PC-3 (cell line): ENCODE measurements at regions not wholly inside any gene's neighbourhood (a gene's known extent, or its start where the extent isn't known, plus 50 kb on each side); places are given as distances from the start of the nearest gene placed in this dataset.

ENCODE experiments used
- ATAC-seq: fragments of 200-7000 bp; cut with Tn5 transposase; 2 replicates; pipeline ENCODE4 v1.9.1; 2020; ENCODE audit warnings: mild to moderate bottlenecking, moderate library complexity
- BruUV-seq: library from RNA; stranded (reverse); fragments of 400-500 nt; replicated peaks from 2 replicates; lab custom pipeline; 2021; lab: Mats Ljungman, UMichigan
- CTCF ChIA-PET: fragments of 300-600 bp; sonication (Branson Sonifier 250); formaldehyde crosslinking; loops from one replicate; lab custom pipeline; 2022; ENCODE audit warnings: antibody characterized with exemption; lab: Charles Lee
- POLR2A ChIA-PET: fragments of 300-600 bp; sonication (Branson Sonifier 250); formaldehyde crosslinking; loops from one replicate; lab custom pipeline; 2022; ENCODE audit warnings: antibody characterized with exemption; ENCODE audit not compliant: unreplicated experiment; lab: Charles Lee
- DNase-seq: peaks from one replicate; pipeline ENCODE4 v3.0.0-alpha.2; 2015
- H2AFZ ChIP-seq: fragments of 300-600 bp; sonication (generic); 2 replicates; pipeline ENCODE4 v1.6.0; 2016; ENCODE audit warnings: antibody characterized with exemption, low read length
- H3F3A ChIP-seq: fragments of 300-600 bp; sonication (generic); one replicate; pipeline ENCODE4 v1.6.0; 2017; ENCODE audit warnings: antibody characterized with exemption, low read length, control low read depth, mild to moderate bottlenecking; ENCODE audit not compliant: unreplicated experiment
- H3K27ac ChIP-seq: fragments of 300-600 bp; sonication (generic); 2 replicates; pipeline ENCODE4 v1.5.1; 2016; ENCODE audit warnings: mild to moderate bottlenecking, low read length
- H3K27me3 ChIP-seq: fragments of 300-600 bp; sonication (generic); 2 replicates; pipeline ENCODE4 v1.6.1; 2016; ENCODE audit warnings: low read length, mixed read lengths
- H3K36me3 ChIP-seq: fragments of 300-600 bp; sonication (generic); 2 replicates; pipeline ENCODE4 v1.6.1; 2016; ENCODE audit warnings: low read depth, mixed run types, low read length, mixed read lengths
- H3K4me1 ChIP-seq: fragments of 300-600 bp; sonication (generic); 2 replicates; pipeline ENCODE4 v1.5.1; 2016; ENCODE audit warnings: low read length; ENCODE audit not compliant: insufficient read depth
- H3K4me2 ChIP-seq: fragments of 300-600 bp; sonication (generic); 2 replicates; pipeline ENCODE4 v1.6.0; 2016; ENCODE audit warnings: low read length
- H3K4me3 ChIP-seq: fragments of 300-600 bp; sonication (generic); 2 replicates; pipeline ENCODE4 v1.5.1; 2016; ENCODE audit warnings: mild to moderate bottlenecking, low read length, mixed read lengths
- H3K79me2 ChIP-seq: fragments of 300-600 bp; sonication (generic); 2 replicates; pipeline ENCODE4 v1.6.1; 2017; ENCODE audit warnings: low read length, mixed read lengths
- H3K9ac ChIP-seq: fragments of 300-600 bp; sonication (generic); 2 replicates; pipeline ENCODE4 v1.6.0; 2016; ENCODE audit warnings: mild to moderate bottlenecking, low read length
- H3K9me2 ChIP-seq: fragments of 300-600 bp; sonication (generic); replicated peaks from 2 replicates; pipeline ENCODE4 v1.6.1; 2016; ENCODE audit warnings: mixed run types, low read length, mixed read lengths
- H3K9me3 ChIP-seq: fragments of 300-600 bp; sonication (generic); 2 replicates; pipeline ENCODE4 v1.6.1; 2016; ENCODE audit warnings: low read length, mixed read lengths
- H4K20me1 ChIP-seq: fragments of 300-600 bp; sonication (generic); 2 replicates; pipeline ENCODE4 v1.6.1; 2016; ENCODE audit warnings: low read length, mixed read lengths
- EZH2 ChIP-seq: fragments of 300-600 bp; sonication (generic); IDR thresholded peaks from one replicate; pipeline ENCODE4 v1.6.1; 2017; ENCODE audit warnings: antibody characterized with exemption, mild to moderate bottlenecking, low read length; ENCODE audit not compliant: unreplicated experiment
- EZH2phosphoT487 ChIP-seq: fragments of 300-600 bp; sonication (generic); IDR thresholded peaks from 2 replicates; pipeline ENCODE4 v1.6.1; 2018; ENCODE audit warnings: mild to moderate bottlenecking, antibody characterized with exemption, low read length, borderline replicate concordance
- intact Hi-C: fragments of 100-400 bp; cut with micrococcal nuclease; formaldehyde crosslinking; loops from 2 replicates; pipeline ENCODE4 v1.9.0; 2023
- TF ChIP-seq, protein P1 (sequence below): fragments of 300-600 bp; sonication (generic); conservative IDR thresholded peaks from 2 replicates; pipeline ENCODE4 v1.5.1; 2017; ENCODE audit warnings: antibody characterized with exemption, low read depth, mild to moderate bottlenecking, low read length

DNA sequence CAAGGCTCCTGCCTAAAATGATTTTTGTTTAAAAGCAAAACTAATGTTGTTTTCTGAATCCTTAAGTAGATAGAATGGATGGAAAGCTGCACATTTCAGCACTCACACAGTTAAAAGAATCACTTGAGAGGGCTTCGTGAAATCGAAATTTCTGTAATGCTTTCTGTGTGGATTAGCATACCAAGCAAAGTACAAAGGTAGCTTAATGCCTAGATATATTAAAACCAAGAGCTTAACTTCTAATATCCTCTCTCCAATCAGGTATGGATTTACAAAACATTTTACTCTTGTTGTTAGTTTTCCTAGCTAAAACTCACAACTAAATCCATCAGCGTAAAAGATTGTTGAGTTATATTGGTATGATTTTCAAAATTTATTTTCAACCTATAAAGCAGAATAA, 378.8 kb upstream of the PRMT6 start:
- H4K20me1 ChIP-seq: no peaks in the 10 kb centered on the region
- H3F3A ChIP-seq: no peaks in the 10 kb centered on the region
- no peaks in the 10 kb centered on the region for H3K9me3 ChIP-seq
- TF ChIP-seq EZH2phosphoT487 (no peak), EZH2 (no peak)
- TF ChIP-seq, protein P1, sequence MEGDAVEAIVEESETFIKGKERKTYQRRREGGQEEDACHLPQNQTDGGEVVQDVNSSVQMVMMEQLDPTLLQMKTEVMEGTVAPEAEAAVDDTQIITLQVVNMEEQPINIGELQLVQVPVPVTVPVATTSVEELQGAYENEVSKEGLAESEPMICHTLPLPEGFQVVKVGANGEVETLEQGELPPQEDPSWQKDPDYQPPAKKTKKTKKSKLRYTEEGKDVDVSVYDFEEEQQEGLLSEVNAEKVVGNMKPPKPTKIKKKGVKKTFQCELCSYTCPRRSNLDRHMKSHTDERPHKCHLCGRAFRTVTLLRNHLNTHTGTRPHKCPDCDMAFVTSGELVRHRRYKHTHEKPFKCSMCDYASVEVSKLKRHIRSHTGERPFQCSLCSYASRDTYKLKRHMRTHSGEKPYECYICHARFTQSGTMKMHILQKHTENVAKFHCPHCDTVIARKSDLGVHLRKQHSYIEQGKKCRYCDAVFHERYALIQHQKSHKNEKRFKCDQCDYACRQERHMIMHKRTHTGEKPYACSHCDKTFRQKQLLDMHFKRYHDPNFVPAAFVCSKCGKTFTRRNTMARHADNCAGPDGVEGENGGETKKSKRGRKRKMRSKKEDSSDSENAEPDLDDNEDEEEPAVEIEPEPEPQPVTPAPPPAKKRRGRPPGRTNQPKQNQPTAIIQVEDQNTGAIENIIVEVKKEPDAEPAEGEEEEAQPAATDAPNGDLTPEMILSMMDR: no peak
- H3K9me2 ChIP-seq: no peaks in the 10 kb centered on the region
- H3K79me2 ChIP-seq: no peaks in the 10 kb centered on the region
- H3K36me3 ChIP-seq: no peaks in the 10 kb centered on the region
- BruUV-seq: no TSS peak
- ChIA-PET POLR2A (interaction anchor here (0.6 kb wide), 1 partner anchor 294 kb away, joined by 5 read pairs; no protein-coding TSS in a partner anchor), CTCF (no interaction called here)
- no peaks in the 10 kb centered on the region for H3K27me3 ChIP-seq
- peak overlapping the region; percentile 41 for H3K9ac ChIP-seq
- peak overlapping the region; percentile 74 for H3K4me2 ChIP-seq
- peak overlapping the region; percentile 18 for H3K4me3 ChIP-seq
- H2AFZ ChIP-seq: no peak overlapping the region
- no peak for DNase-seq
- peaks cover 57% of the 10 kb centered on the region for H3K4me1 ChIP-seq
- H3K27ac ChIP-seq: peak overlapping the region; percentile 90
- no peak for ATAC-seq
- intact Hi-C loops: loop anchor here (5.0 kb wide), 1 partner anchor 80 kb away; no protein-coding TSS in a partner anchor

DNA sequence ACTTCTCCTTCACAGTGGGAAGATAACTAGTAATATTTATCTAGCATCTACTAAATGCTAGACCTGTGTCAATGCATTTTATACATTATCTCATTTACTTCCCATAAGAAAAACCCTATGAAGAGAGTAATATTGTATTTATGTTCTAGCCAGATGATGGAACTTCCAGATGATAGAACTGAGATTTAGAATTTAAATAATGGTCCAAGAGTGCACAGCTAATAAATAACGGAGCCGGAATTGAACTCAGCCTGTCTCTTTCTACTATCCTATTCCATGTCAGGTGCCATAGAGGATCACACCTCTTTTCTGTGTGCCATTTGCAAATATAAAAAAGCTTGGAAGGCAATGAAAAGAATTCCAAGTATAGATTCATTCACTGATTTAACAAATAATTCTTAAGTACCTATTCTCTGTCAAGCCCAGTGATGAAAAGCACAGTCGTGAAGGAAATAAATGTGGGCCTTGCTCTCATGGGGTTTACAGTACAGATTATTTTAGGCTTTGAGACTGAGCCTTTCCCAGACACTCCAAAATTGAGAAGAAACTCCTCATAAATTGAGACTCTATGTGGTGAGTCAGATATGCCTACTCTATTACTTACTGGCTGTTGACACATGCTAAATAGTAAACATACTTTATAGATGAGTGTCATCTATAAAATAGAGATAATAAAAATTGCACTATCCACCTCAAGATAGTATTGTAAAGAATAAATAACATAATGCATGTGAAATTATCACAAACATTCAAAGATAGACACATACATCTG, 378.0 kb upstream of the PRMT6 start:
- intact Hi-C loops: loop anchor here (5.0 kb wide), 1 partner anchor 79 kb away; no protein-coding TSS in a partner anchor
- BruUV-seq: no TSS peak
- H3F3A ChIP-seq: no peaks in the 10 kb centered on the region
- no peak for TF ChIP-seq EZH2
- TF ChIP-seq, protein P1: no peak
- TF ChIP-seq EZH2phosphoT487: no peak
- H2AFZ ChIP-seq: no peak overlapping the region
- H3K27me3 ChIP-seq: no peaks in the 10 kb centered on the region
- ATAC-seq (peak; percentile 84), DNase-seq (peak; percentile 88)
- H3K4me1 ChIP-seq: peaks cover 57% of the 10 kb centered on the region
- H4K20me1 ChIP-seq: no peaks in the 10 kb centered on the region
- H3K4me2 ChIP-seq: peak overlapping the region; percentile 74
- peak overlapping the region; percentile 41 for H3K9ac ChIP-seq
- H3K9me2 ChIP-seq: no peaks in the 10 kb centered on the region
- POLR2A ChIA-PET: no interaction called here
- H3K27ac ChIP-seq: peak overlapping the region; percentile 90
- H3K4me3 ChIP-seq: peak overlapping the region; percentile 23; the same call in 1 of the 2 replicates
- CTCF ChIA-PET: no interaction called here
- H3K79me2 ChIP-seq: no peaks in the 10 kb centered on the region
- no peaks in the 10 kb centered on the region for H3K9me3 ChIP-seq
- H3K36me3 ChIP-seq: no peaks in the 10 kb centered on the region

DNA sequence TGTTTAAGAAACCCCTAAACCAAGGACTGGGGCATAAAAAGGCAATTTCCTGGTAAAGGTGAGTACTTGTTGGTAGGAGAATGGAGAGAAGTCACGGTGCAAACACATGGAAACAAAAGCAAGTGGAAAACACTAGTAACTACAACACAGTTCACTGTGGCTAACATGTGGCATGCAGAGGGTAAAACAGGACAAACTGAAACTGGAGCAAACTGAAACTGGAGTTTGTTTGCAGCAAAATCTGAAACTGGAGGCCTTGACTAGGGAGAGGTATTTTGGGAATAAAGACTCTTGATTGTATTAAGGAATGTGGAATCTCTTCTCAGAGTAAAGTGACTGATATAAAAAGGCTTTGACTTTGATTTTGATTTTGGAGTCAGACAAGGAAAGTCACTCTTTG, 376.3 kb upstream of the PRMT6 start:
- no peak for ATAC-seq
- DNase-seq: no peak
- Histone ChIP-seq H3K27ac (no peak overlapping the region), H3K4me3 (no peak overlapping the region), H3K9me2 (no peaks in the 10 kb centered on the region), H3K36me3 (no peaks in the 10 kb centered on the region), H3K9ac (no peak overlapping the region), H3K79me2 (no peaks in the 10 kb centered on the region), H3K27me3 (no peaks in the 10 kb centered on the region), H3K4me1 (peaks cover 57% of the 10 kb centered on the region), H3K4me2 (no peak overlapping the region), H3F3A (no peaks in the 10 kb centered on the region), H2AFZ (no peak overlapping the region), H4K20me1 (no peaks in the 10 kb centered on the region), H3K9me3 (no peaks in the 10 kb centered on the region)
- TF ChIP-seq, protein P1: no peak
- TF ChIP-seq EZH2phosphoT487 (no peak), EZH2 (no peak)
- intact Hi-C loops: no loop called here
- BruUV-seq: no TSS peak
- CTCF ChIA-PET: no interaction called here
- POLR2A ChIA-PET: no interaction called here
